Omental fat pad (tissue), 3 donors: ENCODE measurements at regions not wholly inside any gene's neighbourhood (a gene's known extent, or its start where the extent isn't known, plus 50 kb on each side); places are given as distances from the start of the nearest gene placed in this dataset.

Experiments used
- ATAC-seq: fragments of 150-250 bp; one replicate; pipeline ENCODE4 v1.9.1; 2016; ENCODE audit warnings: mild to moderate bottlenecking, moderate library complexity; ENCODE audit not compliant: low FRiP score
- DNase-seq: peaks from one replicate; pipeline ENCODE4 v3.0.0-alpha.2; 2019; ENCODE audit warnings: low spot score
- TF ChIP-seq, protein P1 (sequence below), 3 donors: fragments of 450-650 bp; IDR thresholded peaks; one replicate each; pipeline ENCODE4 v1.5.1; 2016 to 2017; ENCODE audit warnings: antibody characterized with exemption in 3 of 3, mild to moderate bottlenecking in 3 of 3, moderate library complexity in 2 of 3

DNA sequence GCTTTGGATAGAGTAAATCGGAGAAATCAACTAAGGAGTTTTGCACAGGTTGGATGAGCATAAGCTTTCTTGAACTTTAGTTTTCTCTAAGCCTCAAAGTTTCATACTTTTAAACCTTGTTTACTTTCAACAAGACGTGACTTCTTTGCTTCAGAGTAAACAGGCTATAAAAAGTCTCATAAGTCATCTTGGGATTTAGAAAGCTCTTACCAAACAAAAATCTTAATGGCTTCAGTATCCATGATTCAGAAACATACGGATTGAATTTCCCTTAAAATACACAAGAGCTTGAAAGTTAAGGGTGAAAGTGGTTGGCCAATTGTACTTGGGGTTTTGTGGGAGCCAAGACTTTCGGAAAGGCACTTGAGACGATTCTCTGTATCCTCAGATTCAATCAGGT lies 270.9 kb upstream of the ANKH start:
- DNase-seq (no peak), ATAC-seq (no peak)
- TF ChIP-seq, protein P1, sequence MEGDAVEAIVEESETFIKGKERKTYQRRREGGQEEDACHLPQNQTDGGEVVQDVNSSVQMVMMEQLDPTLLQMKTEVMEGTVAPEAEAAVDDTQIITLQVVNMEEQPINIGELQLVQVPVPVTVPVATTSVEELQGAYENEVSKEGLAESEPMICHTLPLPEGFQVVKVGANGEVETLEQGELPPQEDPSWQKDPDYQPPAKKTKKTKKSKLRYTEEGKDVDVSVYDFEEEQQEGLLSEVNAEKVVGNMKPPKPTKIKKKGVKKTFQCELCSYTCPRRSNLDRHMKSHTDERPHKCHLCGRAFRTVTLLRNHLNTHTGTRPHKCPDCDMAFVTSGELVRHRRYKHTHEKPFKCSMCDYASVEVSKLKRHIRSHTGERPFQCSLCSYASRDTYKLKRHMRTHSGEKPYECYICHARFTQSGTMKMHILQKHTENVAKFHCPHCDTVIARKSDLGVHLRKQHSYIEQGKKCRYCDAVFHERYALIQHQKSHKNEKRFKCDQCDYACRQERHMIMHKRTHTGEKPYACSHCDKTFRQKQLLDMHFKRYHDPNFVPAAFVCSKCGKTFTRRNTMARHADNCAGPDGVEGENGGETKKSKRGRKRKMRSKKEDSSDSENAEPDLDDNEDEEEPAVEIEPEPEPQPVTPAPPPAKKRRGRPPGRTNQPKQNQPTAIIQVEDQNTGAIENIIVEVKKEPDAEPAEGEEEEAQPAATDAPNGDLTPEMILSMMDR (IDR thresholded peaks at IDR 0.05): no peak

DNA sequence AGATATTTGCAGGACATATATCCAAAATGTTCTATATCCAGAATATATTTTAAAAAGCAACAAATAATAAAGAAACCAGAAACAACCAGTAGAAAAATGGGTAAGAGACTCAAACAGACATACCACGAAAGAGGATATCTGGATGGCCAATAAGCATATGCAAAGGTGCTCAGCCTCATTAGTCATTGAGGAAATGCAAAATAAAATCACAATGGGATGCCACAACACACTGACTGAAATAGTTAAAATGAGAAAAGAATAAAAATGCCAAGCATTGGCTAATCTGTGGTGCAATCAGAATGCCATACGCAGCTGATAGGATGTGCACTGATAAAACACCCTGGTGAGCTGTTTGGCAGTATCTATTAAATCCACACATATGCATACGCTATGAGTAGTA lies 265.8 kb upstream of the ANKH start:
- ATAC-seq (no peak), DNase-seq (no peak)
- TF ChIP-seq, protein P1 (IDR thresholded peaks at IDR 0.05): no peak

DNA sequence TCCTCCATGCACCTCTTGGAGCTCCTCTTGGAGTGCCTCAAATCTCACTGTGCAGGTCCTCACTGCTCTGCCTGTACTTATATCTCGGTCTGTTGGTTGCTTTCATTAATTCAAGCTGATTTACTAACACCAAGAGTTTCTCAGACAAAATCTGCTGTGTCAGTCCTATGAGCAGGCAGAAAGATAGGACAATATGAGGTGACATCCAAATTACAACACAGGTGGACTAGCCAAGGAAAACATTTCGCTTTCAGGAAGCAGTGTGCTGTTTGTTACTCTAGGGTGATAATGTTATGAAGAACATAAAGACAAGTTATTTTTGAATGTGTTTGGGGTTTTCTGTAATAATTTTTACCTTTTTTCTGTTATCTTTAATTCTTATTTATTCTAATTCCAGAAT lies 264.1 kb upstream of the ANKH start:
- TF ChIP-seq, protein P1 (IDR thresholded peaks at IDR 0.05): no peak
- ATAC-seq (no peak), DNase-seq (no peak)

DNA sequence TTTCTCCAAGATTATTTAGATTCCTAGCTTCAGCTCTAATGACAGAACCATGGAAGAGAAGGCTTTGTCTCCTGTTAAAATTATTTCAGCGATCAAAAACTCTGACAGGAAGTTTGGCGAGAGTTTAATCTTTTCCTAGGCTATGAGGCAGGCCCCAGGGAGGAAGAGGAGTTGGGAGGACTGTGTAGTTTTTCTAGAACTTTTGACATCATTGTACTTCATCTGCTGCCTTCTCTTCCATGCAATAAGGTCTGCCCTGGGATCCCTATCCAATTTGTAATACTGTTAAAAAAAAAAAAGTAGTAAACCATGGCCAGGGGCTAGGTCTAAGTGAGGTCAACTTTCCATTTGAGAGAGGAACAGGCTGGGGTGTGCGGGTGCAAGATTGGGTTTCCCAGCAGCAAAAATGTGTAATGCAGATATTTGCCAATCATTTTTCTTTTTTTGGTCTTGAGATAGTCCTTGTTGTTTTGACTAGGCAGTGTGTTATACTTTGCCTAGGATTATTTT lies 261.9 kb upstream of the ANKH start:
- ATAC-seq (no peak), DNase-seq (no peak)
- TF ChIP-seq, protein P1 (IDR thresholded peaks at IDR 0.05): no peak

DNA sequence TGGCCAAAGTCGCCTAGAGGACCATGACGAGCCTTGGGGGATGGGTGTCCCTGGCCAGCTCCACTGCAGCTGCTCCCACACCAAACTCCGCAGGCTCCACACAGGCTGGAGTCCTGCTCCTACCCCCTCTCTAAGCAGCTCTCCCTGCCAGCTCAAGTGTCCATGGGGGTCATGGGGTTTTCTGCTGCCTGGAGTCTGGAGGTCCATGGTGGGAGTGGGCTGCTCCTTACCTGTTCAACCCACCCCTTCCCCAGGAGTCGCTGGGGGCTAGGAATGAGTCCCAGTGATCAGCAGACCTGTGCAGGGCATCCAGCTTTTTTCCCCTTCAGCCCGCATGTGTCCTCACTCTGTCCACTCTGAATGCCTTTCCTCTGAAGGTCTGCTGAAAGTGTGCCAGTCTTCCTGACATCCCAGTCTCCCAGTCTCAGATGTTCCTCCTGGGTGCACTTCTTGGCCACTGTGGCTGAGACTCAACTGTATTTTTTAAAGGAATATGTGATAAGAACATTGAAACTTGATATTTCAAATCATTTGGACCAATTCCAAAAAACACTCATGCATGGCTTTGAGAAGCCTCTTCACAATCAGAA lies 261.3 kb upstream of the ANKH start:
- ATAC-seq: no peak
- DNase-seq: no peak
- TF ChIP-seq, protein P1 (IDR thresholded peaks at IDR 0.05): no peak

DNA sequence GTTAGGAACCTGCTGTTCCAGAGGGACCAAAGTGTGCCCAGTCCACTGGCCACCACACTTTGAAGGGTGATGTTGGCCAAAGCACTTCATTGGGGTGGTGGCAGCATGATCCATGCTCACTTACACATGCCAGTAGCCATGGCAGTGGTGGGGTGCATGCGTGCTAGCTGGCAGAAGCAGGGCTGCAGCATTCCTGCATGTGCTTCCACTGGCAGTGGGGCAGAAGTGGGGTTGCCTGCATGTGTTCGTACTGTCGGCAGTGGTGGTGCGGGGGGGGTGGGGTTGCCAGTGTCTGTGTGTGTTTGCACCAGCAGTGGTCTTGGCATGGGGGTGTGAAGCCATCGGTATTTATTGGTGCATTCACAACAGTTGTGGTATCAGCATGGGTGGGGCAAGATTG lies 260.3 kb upstream of the ANKH start:
- ATAC-seq: no peak
- no peak for DNase-seq
- TF ChIP-seq, protein P1 (IDR thresholded peaks at IDR 0.05): no peak

DNA sequence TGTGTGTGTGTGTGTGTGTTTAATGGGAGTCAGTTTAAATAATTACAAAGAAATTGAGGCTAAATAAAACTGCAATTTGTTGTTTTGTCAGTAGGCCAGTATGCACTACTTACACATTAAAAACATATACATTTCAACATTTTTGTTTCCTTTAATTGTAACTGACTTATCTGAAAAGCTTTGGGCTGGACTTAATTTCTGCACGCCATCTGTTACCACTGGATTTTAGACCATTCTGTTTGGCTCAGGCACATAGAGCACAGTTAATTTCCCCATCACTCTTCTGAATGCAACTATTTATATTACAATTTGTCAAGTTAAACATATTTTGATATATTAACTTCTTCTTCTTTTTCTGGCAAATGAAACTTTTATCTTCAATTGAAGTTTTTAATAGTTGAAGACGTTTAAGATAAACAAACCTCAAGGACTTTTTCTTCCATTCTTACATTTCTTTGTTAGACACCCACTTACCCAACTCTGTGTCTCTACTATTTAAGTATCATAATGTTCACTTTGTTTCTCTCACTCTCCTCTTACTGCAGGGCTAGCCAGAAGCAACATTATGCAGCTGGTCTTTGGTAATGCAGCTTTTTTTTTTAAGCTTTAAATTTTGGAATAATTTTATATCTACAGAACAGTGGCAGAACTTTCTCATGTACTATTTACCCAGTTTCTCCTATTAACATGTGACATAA lies 253.4 kb upstream of the ANKH start:
- DNase-seq (no peak), ATAC-seq (no peak)
- TF ChIP-seq, protein P1 (IDR thresholded peaks at IDR 0.05): no peak
